ENCODE measurements at regions not wholly inside any gene's neighbourhood (a gene's known extent, or its start where the extent isn't known, plus 50 kb on each side); places are given as distances from the start of the nearest gene placed in this dataset.
A peak's percentile ranks its signal among the peaks of the same experiment; 100 is the strongest.

- Histone ChIP-seq H3K9ac (ENCODE audit: low read length) (no peak overlapping the region), H3K36me3 (ENCODE audit: control insufficient read depth, insufficient read depth, low read length, severe bottlenecking) (no peaks in the 10 kb centered on the region), H3K9me3 (ENCODE audit: control insufficient read depth, low read length) (peaks cover 4% of the 10 kb centered on the region), H3K4me1 (ENCODE audit: control insufficient read depth, insufficient read depth, low read length) (peaks cover 32% of the 10 kb centered on the region), H3K4me3 (ENCODE audit: low read length) (no peak overlapping the region), H3K27me3 (replicated peaks; ENCODE audit: control insufficient read depth, insufficient read depth, low read length) (no peaks in the 10 kb centered on the region)
- DNase-seq (ENCODE audit: low read depth) = no peak
Measured at GRCh38 chr10:32151871-32152270, 95.6 kb upstream of the KIF5B start.

- Histone ChIP-seq H3K36me3 (ENCODE audit: control insufficient read depth, insufficient read depth, low read length, severe bottlenecking) (no peaks in the 10 kb centered on the region), H3K27me3 (replicated peaks; ENCODE audit: control insufficient read depth, insufficient read depth, low read length) (no peaks in the 10 kb centered on the region), H3K4me3 (ENCODE audit: low read length) (no peak overlapping the region), H3K4me1 (ENCODE audit: control insufficient read depth, insufficient read depth, low read length) (peaks cover 31% of the 10 kb centered on the region), H3K9ac (ENCODE audit: low read length) (no peak overlapping the region), H3K9me3 (ENCODE audit: control insufficient read depth, low read length) (peaks cover 4% of the 10 kb centered on the region)
- no peak for DNase-seq (ENCODE audit: low read depth)
Measured at GRCh38 chr10:32150532-32151101, 94.4 kb upstream of the KIF5B start.

- Histone ChIP-seq H3K9ac (ENCODE audit: low read length) (peak overlapping the region; percentile 75), H3K27me3 (replicated peaks; ENCODE audit: control insufficient read depth, insufficient read depth, low read length) (no peaks in the 10 kb centered on the region), H3K4me1 (ENCODE audit: control insufficient read depth, insufficient read depth, low read length) (peaks cover 19% of the 10 kb centered on the region), H3K36me3 (ENCODE audit: control insufficient read depth, insufficient read depth, low read length, severe bottlenecking) (no peaks in the 10 kb centered on the region), H3K4me3 (ENCODE audit: low read length) (peak overlapping the region; percentile 59), H3K9me3 (ENCODE audit: control insufficient read depth, low read length) (peaks cover 4% of the 10 kb centered on the region)
- DNase-seq (ENCODE audit: low read depth) = peak; percentile 91
Measured at GRCh38 chr10:32149252-32149955, 93.2 kb upstream of the KIF5B start.

- DNase-seq (ENCODE audit: low read depth) = no peak
- no peaks in the 10 kb centered on the region for H3K36me3 ChIP-seq (ENCODE audit: control insufficient read depth, insufficient read depth, low read length, severe bottlenecking)
- H3K9ac ChIP-seq (ENCODE audit: low read length) = peak overlapping the region; percentile 47
Measured at GRCh38 chr10:32148864-32149251, 92.6 kb upstream of the KIF5B start.

GRCh38 chr10:32147730-32148129, 91.5 kb upstream of the KIF5B start:
- no peak overlapping the region for H3K9ac ChIP-seq (ENCODE audit: low read length)
- H3K4me3 ChIP-seq (ENCODE audit: low read length) = no peak overlapping the region
- H3K27me3 ChIP-seq (replicated peaks; ENCODE audit: control insufficient read depth, insufficient read depth, low read length) = no peaks in the 10 kb centered on the region
- H3K9me3 ChIP-seq (ENCODE audit: control insufficient read depth, low read length) = no peaks in the 10 kb centered on the region
- no peaks in the 10 kb centered on the region for H3K36me3 ChIP-seq (ENCODE audit: control insufficient read depth, insufficient read depth, low read length, severe bottlenecking)
- no peak for DNase-seq (ENCODE audit: low read depth)
- peaks cover 18% of the 10 kb centered on the region for H3K4me1 ChIP-seq (ENCODE audit: control insufficient read depth, insufficient read depth, low read length)

More at GRCh38 chr10:32148864-32149251, 92.6 kb upstream of the KIF5B start:
- H3K4me1 ChIP-seq (ENCODE audit: control insufficient read depth, insufficient read depth, low read length) = peaks cover 18% of the 10 kb centered on the region
- no peaks in the 10 kb centered on the region for H3K27me3 ChIP-seq (replicated peaks; ENCODE audit: control insufficient read depth, insufficient read depth, low read length)
- H3K9me3 ChIP-seq (ENCODE audit: control insufficient read depth, low read length) = peaks cover 4% of the 10 kb centered on the region
- peak overlapping the region; percentile 59 for H3K4me3 ChIP-seq (ENCODE audit: low read length)

GRCh38 chr10:32146166-32146565, 89.9 kb upstream of the KIF5B start:
- Histone ChIP-seq H3K9ac (ENCODE audit: low read length) (no peak overlapping the region), H3K27me3 (replicated peaks; ENCODE audit: control insufficient read depth, insufficient read depth, low read length) (no peaks in the 10 kb centered on the region), H3K36me3 (ENCODE audit: control insufficient read depth, insufficient read depth, low read length, severe bottlenecking) (no peaks in the 10 kb centered on the region), H3K4me3 (ENCODE audit: low read length) (no peak overlapping the region), H3K9me3 (ENCODE audit: control insufficient read depth, low read length) (no peaks in the 10 kb centered on the region), H3K4me1 (ENCODE audit: control insufficient read depth, insufficient read depth, low read length) (peaks cover 23% of the 10 kb centered on the region)
- DNase-seq (ENCODE audit: low read depth) = no peak

- Histone ChIP-seq H3K9ac (ENCODE audit: low read length) (no peak overlapping the region), H3K4me1 (ENCODE audit: control insufficient read depth, insufficient read depth, low read length) (peaks cover 28% of the 10 kb centered on the region), H3K27me3 (replicated peaks; ENCODE audit: control insufficient read depth, insufficient read depth, low read length) (no peaks in the 10 kb centered on the region), H3K36me3 (ENCODE audit: control insufficient read depth, insufficient read depth, low read length, severe bottlenecking) (no peaks in the 10 kb centered on the region), H3K4me3 (ENCODE audit: low read length) (no peak overlapping the region), H3K9me3 (ENCODE audit: control insufficient read depth, low read length) (no peaks in the 10 kb centered on the region)
- no peak for DNase-seq (ENCODE audit: low read depth)
Measured at GRCh38 chr10:32144817-32145688, 88.8 kb upstream of the KIF5B start.

GRCh38 chr10:32143302-32143847, 87.2 kb upstream of the KIF5B start:
- Histone ChIP-seq H3K27me3 (replicated peaks; ENCODE audit: control insufficient read depth, insufficient read depth, low read length) (no peaks in the 10 kb centered on the region), H3K36me3 (ENCODE audit: control insufficient read depth, insufficient read depth, low read length, severe bottlenecking) (no peaks in the 10 kb centered on the region), H3K9me3 (ENCODE audit: control insufficient read depth, low read length) (no peaks in the 10 kb centered on the region), H3K4me3 (ENCODE audit: low read length) (no peak overlapping the region), H3K9ac (ENCODE audit: low read length) (no peak overlapping the region), H3K4me1 (ENCODE audit: control insufficient read depth, insufficient read depth, low read length) (peaks cover 31% of the 10 kb centered on the region)
- no peak for DNase-seq (ENCODE audit: low read depth)

- H3K4me3 ChIP-seq (ENCODE audit: low read length) = no peak overlapping the region
- no peaks in the 10 kb centered on the region for H3K9me3 ChIP-seq (ENCODE audit: control insufficient read depth, low read length)
- no peak overlapping the region for H3K9ac ChIP-seq (ENCODE audit: low read length)
- H3K27me3 ChIP-seq (replicated peaks; ENCODE audit: control insufficient read depth, insufficient read depth, low read length) = no peaks in the 10 kb centered on the region
- no peaks in the 10 kb centered on the region for H3K36me3 ChIP-seq (ENCODE audit: control insufficient read depth, insufficient read depth, low read length, severe bottlenecking)
- H3K4me1 ChIP-seq (ENCODE audit: control insufficient read depth, insufficient read depth, low read length) = peaks cover 31% of the 10 kb centered on the region
- DNase-seq (ENCODE audit: low read depth) = no peak
Measured at GRCh38 chr10:32142646-32143045, 86.4 kb upstream of the KIF5B start.

GRCh38 chr10:32141018-32141807, 85.0 kb upstream of the KIF5B start:
- Histone ChIP-seq H3K36me3 (ENCODE audit: control insufficient read depth, insufficient read depth, low read length, severe bottlenecking) (no peaks in the 10 kb centered on the region), H3K27me3 (replicated peaks; ENCODE audit: control insufficient read depth, insufficient read depth, low read length) (no peaks in the 10 kb centered on the region)

More at GRCh38 chr10:32141018-32141807, 85.0 kb upstream of the KIF5B start:
- Histone ChIP-seq H3K4me1 (ENCODE audit: control insufficient read depth, insufficient read depth, low read length) (peaks cover 31% of the 10 kb centered on the region), H3K9me3 (ENCODE audit: control insufficient read depth, low read length) (no peaks in the 10 kb centered on the region), H3K4me3 (ENCODE audit: low read length) (no peak overlapping the region), H3K9ac (ENCODE audit: low read length) (no peak overlapping the region)
- no peak for DNase-seq (ENCODE audit: low read depth)
